ENCODE measurements at regions not wholly inside any gene's neighbourhood (a gene's known extent, or its start where the extent isn't known, plus 50 kb on each side); places are given as distances from the start of the nearest gene placed in this dataset.

GRCh38 chr21:31425138-31425537 is 81.1 kb upstream of the TIAM1 start (continued):
- TF ChIP-seq HMGN3 (IDR thresholded peaks at IDR 0.05; ENCODE audit: borderline replicate concordance, extremely low read depth, insufficient read length, low read depth, low read length): no peak

- no peak overlapping the region for H3K9ac ChIP-seq (ENCODE audit: insufficient read depth in 1 of 2, low read depth in 2 of 2, low read length in 2 of 2)
- no peak for ATAC-seq
- H3K4me1 ChIP-seq (replicated peaks in 1 of 2; ENCODE audit: control insufficient read depth in 2 of 2, insufficient read depth in 2 of 2, low read length in 2 of 2): no peaks in the 10 kb centered on the region
- H2AFZ ChIP-seq (ENCODE audit: low read depth, low read length): no peak overlapping the region
- no peaks in the 10 kb centered on the region for H4K20me1 ChIP-seq (replicated peaks; ENCODE audit: control insufficient read depth, insufficient read depth, low read length)
- ChIA-PET POLR2A (no interaction called here), CTCF (ENCODE audit: low intra/inter-chr PET ratio) (no interaction called here)
- peaks cover 7 to 9% of the 10 kb centered on the region in 2 experiments; a peak in 3 of 5 replicates for H3K27me3 ChIP-seq (ENCODE audit: control insufficient read depth in 2 of 2, insufficient read depth in 2 of 2, low read length in 2 of 2)
- no peaks in the 10 kb centered on the region for H3K79me2 ChIP-seq (ENCODE audit: control insufficient read depth, insufficient read depth, low read length)
- H3K27ac ChIP-seq (ENCODE audit: extremely low read depth, low read depth, low read length): no peak overlapping the region
- in situ Hi-C loops (cut with MboI) (no loop called here), intact Hi-C loops (cut with micrococcal nuclease) (no loop called here)
- under 1% methylated on average over 6 of the region's 6 CpGs for WGBS (ENCODE audit: insufficient coverage, low coverage, missing lambda C conversion rate)
- no peak overlapping the region for H3K4me3 ChIP-seq
- H3K36me3 ChIP-seq (ENCODE audit: control insufficient read depth, insufficient read depth, low read length): no peaks in the 10 kb centered on the region
- TF ChIP-seq TRIM25 (IDR thresholded peaks at IDR 0.05; ENCODE audit: borderline replicate concordance): no peak
- no peak for TF ChIP-seq ZBTB49 (CRISPR knock-in tag; IDR thresholded peaks at IDR 0.05; ENCODE audit: borderline replicate concordance)
- no peak for TF ChIP-seq SMAD4 (CRISPR knock-in tag; conservative IDR thresholded peaks at IDR 0.05)
- TF ChIP-seq MYBL2 (IDR thresholded peaks at IDR 0.05; ENCODE audit: low read depth): no peak
- TF ChIP-seq MYBL2 (CRISPR knock-in tag; IDR thresholded peaks at IDR 0.05; ENCODE audit: borderline replicate concordance): no peak
- TF ChIP-seq PHB (CRISPR knock-in tag; IDR thresholded peaks at IDR 0.05): no peak
- no peak for TF ChIP-seq FOS (IDR thresholded peaks at IDR 0.05; ENCODE audit: extremely low read depth, insufficient read length)
- no peak for TF ChIP-seq MCM3 (IDR thresholded peaks at IDR 0.05)
- no peak for TF ChIP-seq JUND (IDR thresholded peaks at IDR 0.05; ENCODE audit: borderline replicate concordance, low read depth, low read length)
- no peak for TF ChIP-seq JUND (tag; IDR thresholded peaks at IDR 0.05; ENCODE audit: borderline replicate concordance, low read depth, low read length)
- TF ChIP-seq PCBP2 (IDR thresholded peaks at IDR 0.05; ENCODE audit: low read depth, low read length, poor library complexity, severe bottlenecking): no peak
- no peak overlapping the region for H3K4me2 ChIP-seq (ENCODE audit: insufficient read depth, low read length)
- DNase-seq (ENCODE audit: extremely low read depth in 1 of 4, low spot score in 3 of 4): no peak
- FAIRE-seq: no peak
- no TSS peak for BruUV-seq (replicated peaks)
- no peaks in the 10 kb centered on the region for H3K9me3 ChIP-seq (replicated peaks; ENCODE audit: control insufficient read depth, insufficient read depth, low read depth, low read length)
- H3K9me1 ChIP-seq (ENCODE audit: control insufficient read depth, insufficient read depth, low read length): no peaks in the 10 kb centered on the region
Measured at GRCh38 chr21:31424058-31424457, 80.0 kb upstream of the TIAM1 start.
